ENCODE measurements at regions not wholly inside any gene's neighbourhood (a gene's known extent, or its start where the extent isn't known, plus 50 kb on each side); places are given as distances from the start of the nearest gene placed in this dataset.

DNA sequence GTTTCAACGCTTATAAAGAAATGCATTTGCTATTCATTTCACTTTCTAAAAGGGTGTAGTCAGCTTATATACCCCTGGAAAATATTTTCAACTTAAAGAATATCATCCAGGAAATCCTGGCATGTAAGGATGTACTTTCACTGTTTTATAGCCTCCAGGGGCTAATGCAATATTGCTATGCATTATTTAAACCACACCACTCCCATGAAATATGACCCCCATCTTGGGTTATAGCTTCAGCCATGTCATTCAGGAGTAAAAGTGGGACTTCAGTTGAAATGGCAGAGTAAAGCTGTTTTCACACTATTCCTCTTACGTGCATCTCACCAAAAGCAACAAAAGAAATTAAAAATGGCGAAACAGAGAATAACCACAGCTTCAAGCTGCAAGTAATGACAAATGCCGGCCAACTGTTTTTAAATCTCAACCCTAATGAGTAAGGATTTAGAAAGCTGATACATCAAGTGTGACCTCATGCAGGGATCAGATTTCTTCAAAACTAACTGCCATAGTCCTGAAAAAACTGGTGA, 84.5 kb downstream of the COL6A6 start:
- DNase-seq (ENCODE audit: extremely low spot score): no peak
- TF ChIP-seq, protein P1, sequence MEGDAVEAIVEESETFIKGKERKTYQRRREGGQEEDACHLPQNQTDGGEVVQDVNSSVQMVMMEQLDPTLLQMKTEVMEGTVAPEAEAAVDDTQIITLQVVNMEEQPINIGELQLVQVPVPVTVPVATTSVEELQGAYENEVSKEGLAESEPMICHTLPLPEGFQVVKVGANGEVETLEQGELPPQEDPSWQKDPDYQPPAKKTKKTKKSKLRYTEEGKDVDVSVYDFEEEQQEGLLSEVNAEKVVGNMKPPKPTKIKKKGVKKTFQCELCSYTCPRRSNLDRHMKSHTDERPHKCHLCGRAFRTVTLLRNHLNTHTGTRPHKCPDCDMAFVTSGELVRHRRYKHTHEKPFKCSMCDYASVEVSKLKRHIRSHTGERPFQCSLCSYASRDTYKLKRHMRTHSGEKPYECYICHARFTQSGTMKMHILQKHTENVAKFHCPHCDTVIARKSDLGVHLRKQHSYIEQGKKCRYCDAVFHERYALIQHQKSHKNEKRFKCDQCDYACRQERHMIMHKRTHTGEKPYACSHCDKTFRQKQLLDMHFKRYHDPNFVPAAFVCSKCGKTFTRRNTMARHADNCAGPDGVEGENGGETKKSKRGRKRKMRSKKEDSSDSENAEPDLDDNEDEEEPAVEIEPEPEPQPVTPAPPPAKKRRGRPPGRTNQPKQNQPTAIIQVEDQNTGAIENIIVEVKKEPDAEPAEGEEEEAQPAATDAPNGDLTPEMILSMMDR (IDR thresholded peaks at IDR 0.05; ENCODE audit: control extremely low read depth, extremely low read depth, low read depth, missing control alignments): no peak
- CTCF ChIA-PET: no interaction called here
- POLR2A ChIA-PET: no interaction called here

DNA sequence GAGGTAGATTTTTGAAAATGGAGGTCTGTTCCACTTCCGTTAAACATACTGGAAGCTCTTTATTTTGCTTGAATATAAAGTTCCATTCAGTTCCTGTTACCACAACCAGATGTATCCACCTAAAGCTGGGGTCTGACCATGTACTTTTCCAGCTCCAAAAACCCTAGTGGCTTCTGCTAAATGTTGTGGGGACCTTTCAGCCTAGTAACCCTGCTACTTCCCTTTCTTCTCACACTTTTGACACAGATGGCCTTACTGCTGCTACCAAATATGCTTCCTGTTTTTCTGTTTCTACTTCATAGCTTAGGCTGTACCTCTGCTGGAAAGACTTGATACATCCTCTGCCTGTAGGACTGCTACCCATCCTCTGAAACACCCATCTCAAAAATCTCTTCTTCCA, 87.8 kb downstream of the COL6A6 start:
- ChIA-PET POLR2A (no interaction called here), CTCF (interaction anchor here (0.7 kb wide), 1 partner anchor 15 kb away, joined by 4 read pairs; no protein-coding TSS in a partner anchor)
- no peak for DNase-seq (ENCODE audit: extremely low spot score)
- TF ChIP-seq, protein P1 (IDR thresholded peaks at IDR 0.05; ENCODE audit: control extremely low read depth, extremely low read depth, low read depth, missing control alignments): no peak

DNA sequence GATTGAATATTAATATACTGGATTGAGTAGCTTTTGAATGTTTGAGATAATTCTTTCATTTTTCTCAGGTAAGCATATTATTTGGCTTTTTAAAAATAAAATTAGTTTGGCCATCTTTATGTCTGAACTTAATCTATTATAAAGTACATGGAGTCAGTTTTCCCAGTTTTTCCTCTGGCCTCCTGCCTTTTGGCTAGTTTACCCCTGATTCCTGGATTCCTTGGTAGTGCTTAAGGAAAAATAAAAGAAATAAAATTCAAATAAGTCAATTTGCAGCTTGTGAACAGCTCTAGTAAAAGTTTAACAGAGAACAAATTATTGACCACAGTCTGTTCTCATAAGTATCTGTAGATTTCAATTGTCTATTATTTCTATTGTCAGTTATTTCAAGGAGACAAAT, 89.4 kb downstream of the COL6A6 start:
- TF ChIP-seq, protein P1 (IDR thresholded peaks at IDR 0.05; ENCODE audit: control extremely low read depth, extremely low read depth, low read depth, missing control alignments): no peak
- POLR2A ChIA-PET: no interaction called here

DNA sequence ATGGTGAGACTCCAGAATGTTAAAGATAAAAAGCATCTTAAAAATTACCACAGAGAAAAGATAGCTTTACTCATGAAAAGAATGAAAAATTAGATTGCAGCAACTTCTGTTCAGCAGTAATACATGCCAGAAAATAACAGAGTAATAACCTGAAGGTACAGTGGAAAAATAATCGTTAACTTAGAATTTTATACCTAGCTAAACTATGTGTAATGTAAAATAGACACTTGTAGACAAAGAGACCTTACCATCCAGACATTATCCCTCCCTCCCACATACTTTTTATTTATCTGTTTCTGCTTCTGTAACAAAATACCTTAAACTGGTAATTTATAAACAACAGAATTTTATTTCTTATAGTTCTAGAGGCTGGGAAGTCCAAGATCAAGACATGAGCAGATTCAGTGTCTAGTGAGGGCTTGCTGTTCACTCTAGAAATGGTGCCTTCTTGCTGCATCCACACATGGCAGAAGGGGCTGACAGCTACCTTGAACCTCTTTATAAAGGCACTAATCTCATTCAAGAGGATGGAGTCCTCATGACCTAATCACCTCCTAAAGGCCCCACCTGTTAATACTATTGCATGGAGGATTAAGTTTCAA, 90.7 kb downstream of the COL6A6 start:
- POLR2A ChIA-PET: no interaction called here
- TF ChIP-seq, protein P1 (IDR thresholded peaks at IDR 0.05; ENCODE audit: control extremely low read depth, extremely low read depth, low read depth, missing control alignments): no peak
- CTCF ChIA-PET: interaction anchor here (1.0 kb wide), 1 partner anchor 9 kb away, joined by 3 read pairs; no protein-coding TSS in a partner anchor
- DNase-seq (ENCODE audit: extremely low spot score): no peak

More for the DNA sequence above, 89.4 kb downstream of the COL6A6 start:
- DNase-seq (ENCODE audit: extremely low spot score): no peak
- CTCF ChIA-PET: no interaction called here

DNA sequence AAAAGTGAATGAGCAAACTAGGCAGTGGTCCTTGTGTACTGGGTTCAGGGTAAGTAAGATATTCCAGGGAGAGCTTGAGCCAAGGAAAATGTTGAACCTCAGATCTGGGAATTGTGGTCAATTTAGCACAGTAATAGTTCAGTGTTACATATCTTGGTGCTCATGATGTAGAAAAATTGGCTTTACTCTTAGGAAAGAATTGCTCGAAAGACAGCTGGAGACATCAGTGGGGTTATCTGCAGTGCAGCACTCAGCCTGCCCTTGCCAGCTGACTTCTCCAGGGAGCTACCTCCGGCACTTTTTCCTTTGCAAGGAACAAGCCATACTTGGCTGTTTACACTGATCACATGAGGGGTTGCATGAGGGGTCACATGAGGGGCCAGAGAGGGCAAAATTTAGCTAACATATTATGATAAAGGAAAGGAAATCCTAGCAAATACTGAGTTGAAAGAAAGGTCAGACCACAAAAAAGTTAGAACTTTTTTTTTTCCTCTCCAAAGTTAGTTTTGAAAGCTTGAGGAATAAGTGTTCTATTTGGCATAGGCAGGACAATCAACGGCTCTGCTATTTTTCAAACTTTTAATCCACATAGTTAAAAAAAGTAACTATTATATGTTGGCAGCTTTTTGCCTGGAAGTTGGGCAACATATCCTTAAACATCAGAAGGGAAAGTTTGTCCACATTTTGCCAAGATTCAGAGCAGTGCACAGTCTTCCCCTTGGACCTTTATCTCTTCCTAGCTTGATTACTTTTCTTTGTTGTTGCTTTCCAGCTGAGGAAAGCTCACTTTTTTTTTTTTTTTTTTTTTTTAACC, 92.4 kb downstream of the COL6A6 start:
- TF ChIP-seq, protein P1 (IDR thresholded peaks at IDR 0.05; ENCODE audit: control extremely low read depth, extremely low read depth, low read depth, missing control alignments): no peak
- DNase-seq (ENCODE audit: extremely low spot score): no peak
- POLR2A ChIA-PET: no interaction called here
- CTCF ChIA-PET: no interaction called here

DNA sequence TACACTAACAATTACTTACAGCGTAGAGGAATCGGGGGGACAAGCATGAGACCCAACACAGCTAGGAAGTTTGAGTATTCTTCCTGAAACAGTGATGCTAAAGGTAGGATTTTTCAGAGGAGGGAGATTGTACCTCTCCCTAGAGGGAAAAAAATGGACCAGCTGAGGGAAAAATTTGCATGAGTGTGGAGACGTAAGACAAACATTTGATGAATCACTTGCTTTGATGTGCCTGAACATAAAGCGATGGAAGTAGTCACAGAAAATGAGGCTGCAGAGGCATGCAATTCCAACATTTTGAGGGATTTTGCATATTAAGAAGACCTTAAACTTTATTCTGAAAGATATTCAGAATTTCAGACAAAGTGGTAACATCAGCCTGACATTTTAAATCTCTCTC, 102.2 kb downstream of the COL6A6 start:
- TF ChIP-seq, protein P1 (IDR thresholded peaks at IDR 0.05; ENCODE audit: control extremely low read depth, extremely low read depth, low read depth, missing control alignments): no peak
- ChIA-PET POLR2A (no interaction called here), CTCF (interaction anchor here (0.9 kb wide), 1 partner anchor 15 kb away, joined by 4 read pairs; no protein-coding TSS in a partner anchor)
- no peak for DNase-seq (ENCODE audit: extremely low spot score)

Data from GM10248 (cell line).